Psoas muscle (tissue), 7 donors: ENCODE measurements at regions not wholly inside any gene's neighbourhood (a gene's known extent, or its start where the extent isn't known, plus 50 kb on each side); places are given as distances from the start of the nearest gene placed in this dataset.
"Not testable (repeated sequence)": the region's sequence is repeated elsewhere in the genome, so short reads cannot be mapped to it uniquely, and the experiment has no call there.

Source experiments
- ATAC-seq, 4 donors: fragments of 200-7000 bp; cut with Tn5 transposase; one replicate each; pipeline ENCODE4 v1.9.1; 2020; ENCODE audit warnings: moderate library complexity in 3 of 4, mild to moderate bottlenecking in 2 of 4
- DNase-seq, 2 donors: peaks; one replicate each; pipeline ENCODE4 v3.0.0-alpha.2; 2020
- H3K27ac ChIP-seq: fragments of 200-600 bp; one replicate; pipeline ENCODE4 v1.8.0; 2022
- H3K27me3 ChIP-seq, 3 donors: fragments of 200-600 bp in 1 of 3; one replicate each; pipeline versions ENCODE4 v1.6.1 to v1.8.0; 2013 to 2022; ENCODE audit warnings: low read length in 2 of 3, mild to moderate bottlenecking in 2 of 3, moderate library complexity in 1 of 3; ENCODE audit not compliant: insufficient read depth in 3 of 3
- H3K36me3 ChIP-seq, 2 donors: fragments of 200-600 bp in 1 of 2; one replicate each; pipeline versions ENCODE4 v1.6.1 to v1.8.0; 2013 to 2022; ENCODE audit warnings: low read depth in 1 of 2, mild to moderate bottlenecking in 1 of 2, moderate library complexity in 1 of 2; ENCODE audit not compliant: insufficient read depth in 1 of 2
- H3K4me1 ChIP-seq: fragments of 200-600 bp; one replicate; pipeline ENCODE4 v1.8.0; 2022
- H3K4me3 ChIP-seq: fragments of 200-600 bp; one replicate; pipeline ENCODE4 v1.8.0; 2022; ENCODE audit warnings: mild to moderate bottlenecking
- H3K9me3 ChIP-seq: fragments of 200-600 bp; one replicate; pipeline ENCODE4 v1.8.0; 2022
- WGBS, 3 donors: extraction: QIAGEN DNeasy Blood & Tissue Kit; methylation state at CpG; one replicate each; pipeline versions ENCODE4 v1.1.6 to v1.1.7; 2013; 5-methylcytosine and 5-hydroxymethylcytosine counted together
- intact Hi-C, 2 donors: fragments of 100-400 bp; cut with DNase I; formaldehyde crosslinking; loops; one replicate each; pipeline versions ENCODE4 v1.11.0 to v1.14.2; 2022
- TF ChIP-seq, protein P1 (sequence below): fragments of 200-600 bp; IDR thresholded peaks from one replicate; pipeline ENCODE4 v1.8.0; 2022; ENCODE audit warnings: antibody characterized with exemption
- donor health status: healthy with polysubstance abuse.
- donor health status: DM: no; HTN: no; CAD: no; lungs with moderate emphysema.
- donor health status: Bipolar disorder and iron deficiency.
- donor health status: healthy.
- donor health status: DM: yes; HTN: yes; CAD: no.
- donor health status: DM: no; HTN: no; CAD: no.
- donor health status: DM: yes; HTN: yes; CAD: no.

DNA sequence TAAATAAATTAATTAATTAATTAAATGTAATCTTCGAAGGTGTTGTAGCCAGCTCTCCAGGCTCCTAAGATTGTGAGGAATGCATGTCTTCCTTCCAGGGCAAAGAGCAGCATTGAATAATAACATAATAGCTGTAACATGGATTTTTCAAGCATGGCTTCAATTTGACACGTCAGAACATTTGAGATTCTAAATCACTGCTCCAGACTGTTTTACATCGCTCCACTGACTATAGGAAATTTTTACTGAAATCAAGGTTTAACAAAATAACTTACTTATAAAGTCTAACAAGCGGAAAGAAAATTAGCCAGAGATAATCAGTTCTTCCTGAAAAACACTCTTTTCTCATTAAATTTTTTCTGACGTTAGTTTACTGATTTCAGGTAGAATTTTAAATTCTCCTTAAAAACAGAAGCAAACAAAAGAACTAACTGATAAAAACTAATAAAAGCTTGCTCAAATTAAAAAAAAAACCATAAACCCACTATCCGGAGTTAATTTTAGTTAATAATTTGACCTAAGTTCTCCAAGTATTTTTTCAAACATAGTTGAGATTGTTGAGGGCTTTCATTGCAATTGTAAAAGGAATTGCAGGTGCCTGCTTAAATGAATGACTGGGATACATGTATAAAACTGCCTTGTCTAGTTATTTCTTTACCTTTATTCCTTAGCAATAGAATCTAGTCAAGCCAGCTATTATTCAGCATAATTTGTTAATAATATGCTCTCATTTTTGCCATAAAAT, 51.2 kb upstream of the SGCE start:
- intact Hi-C loops, result no loop called here
- WGBS, 3 donors, result 35 to 47% (median 44%) methylated on average over 6 of the region's 6 CpGs
- no peak overlapping the region for H3K27ac ChIP-seq

DNA sequence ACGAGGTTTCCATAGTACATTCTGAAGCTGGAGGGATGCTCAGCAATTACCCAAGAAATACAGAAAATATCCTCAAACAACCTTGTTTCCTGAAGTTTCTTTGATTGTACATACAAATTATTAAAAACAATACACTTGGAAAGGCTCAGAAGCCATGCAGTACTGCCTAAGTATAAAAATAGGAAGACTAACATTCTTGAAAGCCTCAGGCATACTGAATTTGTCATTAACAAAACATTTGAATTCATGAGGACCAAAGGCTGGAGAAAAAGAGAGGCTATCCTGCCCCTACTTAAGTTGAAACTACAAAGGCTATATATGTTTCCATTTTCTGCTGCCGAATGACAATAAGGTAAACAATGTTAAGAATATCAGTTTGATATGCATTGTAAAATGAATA, 54.3 kb upstream of the SGCE start:
- Histone ChIP-seq H3K9me3 (no peaks in the 10 kb centered on the region), H3K36me3 (no peaks in the 10 kb centered on the region), H3K27ac (no peak overlapping the region), H3K4me3 (no peak overlapping the region), H3K4me1 (no peaks in the 10 kb centered on the region), H3K27me3 (peaks cover 0 to 4% (median 0%) of the 10 kb centered on the region in 3 donors)
- TF ChIP-seq, protein P1, sequence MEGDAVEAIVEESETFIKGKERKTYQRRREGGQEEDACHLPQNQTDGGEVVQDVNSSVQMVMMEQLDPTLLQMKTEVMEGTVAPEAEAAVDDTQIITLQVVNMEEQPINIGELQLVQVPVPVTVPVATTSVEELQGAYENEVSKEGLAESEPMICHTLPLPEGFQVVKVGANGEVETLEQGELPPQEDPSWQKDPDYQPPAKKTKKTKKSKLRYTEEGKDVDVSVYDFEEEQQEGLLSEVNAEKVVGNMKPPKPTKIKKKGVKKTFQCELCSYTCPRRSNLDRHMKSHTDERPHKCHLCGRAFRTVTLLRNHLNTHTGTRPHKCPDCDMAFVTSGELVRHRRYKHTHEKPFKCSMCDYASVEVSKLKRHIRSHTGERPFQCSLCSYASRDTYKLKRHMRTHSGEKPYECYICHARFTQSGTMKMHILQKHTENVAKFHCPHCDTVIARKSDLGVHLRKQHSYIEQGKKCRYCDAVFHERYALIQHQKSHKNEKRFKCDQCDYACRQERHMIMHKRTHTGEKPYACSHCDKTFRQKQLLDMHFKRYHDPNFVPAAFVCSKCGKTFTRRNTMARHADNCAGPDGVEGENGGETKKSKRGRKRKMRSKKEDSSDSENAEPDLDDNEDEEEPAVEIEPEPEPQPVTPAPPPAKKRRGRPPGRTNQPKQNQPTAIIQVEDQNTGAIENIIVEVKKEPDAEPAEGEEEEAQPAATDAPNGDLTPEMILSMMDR, result no peak
- 54 to 75% (median 66%) methylated on average over 2 of the region's 2 CpGs for WGBS, 3 donors
- intact Hi-C loops, result no loop called here
- DNase-seq, result no peak
- no peak for ATAC-seq

More for the DNA sequence above, 51.2 kb upstream of the SGCE start:
- H3K4me3 ChIP-seq, result no peak overlapping the region
- ATAC-seq (no peak), DNase-seq (no peak)
- no peaks in the 10 kb centered on the region for H3K4me1 ChIP-seq
- no peaks in the 10 kb centered on the region for H3K9me3 ChIP-seq
- peaks cover 0 to 4% (median 0%) of the 10 kb centered on the region in 3 donors for H3K27me3 ChIP-seq
- no peaks in the 10 kb centered on the region for H3K36me3 ChIP-seq
- TF ChIP-seq, protein P1, result no peak

DNA sequence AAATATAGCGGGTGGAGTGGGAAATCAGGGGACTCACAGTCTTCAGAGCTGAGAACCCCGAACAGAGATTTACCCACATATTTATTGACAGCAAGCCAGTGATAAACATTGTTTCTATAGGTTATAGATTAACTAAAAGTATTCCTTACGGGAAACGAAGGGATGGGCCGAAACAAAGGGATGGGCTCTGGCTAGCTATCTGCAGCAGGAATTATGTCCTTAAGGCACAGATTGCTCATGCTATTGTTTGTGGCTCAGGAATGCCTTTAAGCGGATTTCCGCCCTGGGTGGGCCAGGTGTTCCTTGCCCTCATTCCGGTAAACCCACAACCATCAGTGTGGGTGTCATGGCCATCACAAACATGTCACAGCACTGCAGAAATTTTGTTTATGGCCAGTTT, 66.4 kb upstream of the SGCE start:
- intact Hi-C loops, ATAC-seq, DNase-seq, H3K27me3 ChIP-seq, H3K36me3 ChIP-seq, H3K9me3 ChIP-seq, H3K4me3 ChIP-seq, H3K27ac ChIP-seq, H3K4me1 ChIP-seq: not testable (repeated sequence)
- whole genome bisulfite sequencing, 3 donors, result 95 to 98% (median 96%) methylated on average over 8 of the region's 8 CpGs

DNA sequence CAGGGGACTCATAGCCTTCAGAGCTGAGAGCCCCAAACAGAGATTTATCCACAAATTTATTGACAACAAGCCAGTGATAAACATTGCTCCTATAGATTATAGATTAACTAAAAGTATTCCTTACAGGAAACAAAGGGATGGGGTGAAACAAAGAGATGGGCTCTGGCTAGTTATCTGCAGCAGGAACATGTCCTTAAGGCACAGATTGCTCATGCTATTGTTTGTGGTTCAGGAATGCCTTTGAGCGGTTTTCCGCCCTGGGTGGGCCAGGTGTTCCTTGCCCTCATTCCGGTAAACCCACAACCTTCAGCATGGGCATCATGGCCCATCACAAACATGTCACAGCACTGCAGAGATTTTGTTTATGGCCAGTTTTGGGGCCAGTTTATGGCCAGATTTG, 73.0 kb upstream of the SGCE start:
- H3K9me3 ChIP-seq, intact Hi-C loops, ATAC-seq, H3K36me3 ChIP-seq, H3K4me3 ChIP-seq, H3K27me3 ChIP-seq, DNase-seq, H3K27ac ChIP-seq, H3K4me1 ChIP-seq: not testable (repeated sequence)
- 96 to 100% (median 98%) methylated on average over 3 of the region's 3 CpGs for WGBS, 3 donors

DNA sequence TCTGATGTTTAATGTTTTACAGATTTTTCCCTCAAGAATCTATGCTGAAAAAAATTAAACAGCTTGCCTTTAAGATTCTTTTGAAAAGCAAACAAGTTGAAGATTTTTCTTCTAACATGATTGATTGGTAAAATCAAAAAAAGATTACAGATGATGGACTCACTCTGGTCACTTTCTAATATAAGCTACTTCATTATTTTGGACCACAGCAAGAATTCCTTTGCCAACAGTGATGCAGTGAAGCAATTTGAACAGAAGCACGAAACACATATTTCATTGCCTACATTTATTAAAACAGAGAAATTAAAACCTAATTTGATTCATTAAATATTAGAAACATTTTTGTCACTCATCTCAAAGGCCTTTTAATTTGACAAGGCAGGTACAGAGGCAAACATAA, 82.1 kb upstream of the SGCE start:
- WGBS, 3 donors, result 72 to 83% (median 75%) methylated on average over 1 of the region's 1 CpG
- intact Hi-C loops, result no loop called here
- TF ChIP-seq, protein P1, result no peak
- DNase-seq (no peak), ATAC-seq (no peak)
- Histone ChIP-seq H3K36me3 (no peaks in the 10 kb centered on the region), H3K4me3 (no peak overlapping the region), H3K9me3 (no peaks in the 10 kb centered on the region), H3K27ac (no peak overlapping the region), H3K27me3 (no peaks in the 10 kb centered on the region), H3K4me1 (no peaks in the 10 kb centered on the region)

DNA sequence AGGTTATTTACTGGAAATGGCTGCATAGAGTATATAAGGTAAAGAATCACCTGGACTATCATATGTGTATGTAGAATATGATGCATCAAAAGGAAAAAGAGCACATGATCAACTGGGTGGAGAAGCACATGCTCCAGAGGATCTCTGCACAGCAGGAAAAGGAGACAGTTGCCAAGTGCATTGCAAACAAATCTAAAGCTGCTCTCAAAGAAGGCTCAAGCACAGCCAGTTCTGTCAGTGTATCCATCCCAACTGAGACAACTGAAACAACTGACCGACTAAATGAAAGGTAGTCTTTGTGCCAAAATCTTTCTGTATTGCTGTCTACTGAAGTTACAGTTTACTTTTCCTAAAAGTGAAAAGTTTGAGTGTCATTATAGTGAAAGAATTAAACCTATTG, 83.2 kb upstream of the SGCE start:
- Histone ChIP-seq H3K27me3 (no peaks in the 10 kb centered on the region), H3K4me3 (no peak overlapping the region), H3K4me1 (no peaks in the 10 kb centered on the region), H3K36me3 (no peaks in the 10 kb centered on the region), H3K27ac (no peak overlapping the region), H3K9me3 (no peaks in the 10 kb centered on the region)
- 19 to 33% (median 25%) methylated on average over 1 of the region's 1 CpG for WGBS, 3 donors
- no peak for DNase-seq
- ATAC-seq, result no peak
- intact Hi-C loops, result no loop called here
- TF ChIP-seq, protein P1, result no peak
